ENCODE measurements at regions not wholly inside any gene's neighbourhood (a gene's known extent, or its start where the extent isn't known, plus 50 kb on each side); places are given as distances from the start of the nearest gene placed in this dataset.

DNA sequence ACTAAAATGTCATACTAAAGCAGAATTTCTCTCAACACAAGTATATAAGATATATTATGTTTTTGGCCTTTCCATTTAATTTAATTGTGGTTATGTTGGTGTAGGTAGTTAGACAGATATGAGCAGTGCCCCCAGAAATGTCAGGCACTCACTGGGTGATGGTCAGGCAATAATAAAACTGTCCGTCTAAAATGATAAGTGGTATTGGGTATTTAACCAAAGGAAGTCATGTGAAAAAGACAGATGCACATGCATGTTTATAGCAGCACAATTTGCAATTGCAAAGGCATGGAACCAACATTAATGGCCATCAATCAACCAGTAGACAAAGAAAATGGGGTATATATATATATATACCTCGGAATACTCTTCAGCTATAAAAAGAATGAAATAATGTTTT lies 936.6 kb upstream of the SLC39A10 start:
- no peak overlapping the region for H3K4me3 ChIP-seq (ENCODE audit: low read depth, low read length)
- DNase-seq (ENCODE audit: low read depth) = no peak
- no peak for TF ChIP-seq CTCF (IDR thresholded peaks at IDR 0.05; ENCODE audit: insufficient read depth, low read length)

DNA sequence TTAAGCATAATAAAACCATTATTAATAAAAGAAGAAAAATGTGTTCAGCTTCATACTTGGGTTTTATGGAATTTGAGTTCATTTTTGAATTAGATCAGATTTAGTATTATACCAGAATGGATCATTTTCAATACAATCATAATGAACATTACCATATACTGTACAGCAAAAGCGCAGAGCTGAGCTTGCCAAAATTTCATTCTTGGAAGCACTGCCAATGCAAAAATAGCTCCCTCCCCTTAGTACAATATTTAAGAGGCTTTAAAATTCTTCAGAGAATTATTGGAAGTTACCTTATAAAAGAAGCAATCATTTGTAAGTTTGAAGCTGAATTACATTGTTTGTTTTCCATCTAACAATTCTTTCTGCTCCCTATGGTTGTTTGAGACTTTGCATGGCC lies 938.1 kb upstream of the SLC39A10 start:
- no peak for DNase-seq (ENCODE audit: low read depth)
- TF ChIP-seq CTCF (IDR thresholded peaks at IDR 0.05; ENCODE audit: insufficient read depth, low read length) = no peak
- no peak overlapping the region for H3K4me3 ChIP-seq (ENCODE audit: low read depth, low read length)

DNA sequence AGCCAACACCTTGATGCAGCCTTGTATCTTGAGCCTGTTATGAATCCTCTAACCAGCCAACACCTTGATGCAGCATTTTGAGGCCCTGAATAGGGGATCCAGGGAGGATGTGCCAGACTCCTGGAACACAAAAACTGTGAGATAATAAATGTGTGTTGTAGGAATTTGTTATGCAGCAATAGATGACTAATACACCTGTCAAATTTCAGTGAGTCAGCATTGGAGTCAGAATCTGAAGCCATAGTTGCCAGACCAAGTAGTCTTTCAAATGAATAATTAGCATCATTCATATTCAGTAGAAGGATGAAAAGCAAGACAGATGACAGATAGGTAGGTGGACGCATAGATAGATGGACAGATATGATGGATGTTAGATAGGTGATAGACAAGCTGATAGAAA lies 942.5 kb upstream of the SLC39A10 start:
- no peak for TF ChIP-seq CTCF (IDR thresholded peaks at IDR 0.05; ENCODE audit: insufficient read depth, low read length)
- no peak for DNase-seq (ENCODE audit: low read depth)
- no peak overlapping the region for H3K4me3 ChIP-seq (ENCODE audit: low read depth, low read length)

DNA sequence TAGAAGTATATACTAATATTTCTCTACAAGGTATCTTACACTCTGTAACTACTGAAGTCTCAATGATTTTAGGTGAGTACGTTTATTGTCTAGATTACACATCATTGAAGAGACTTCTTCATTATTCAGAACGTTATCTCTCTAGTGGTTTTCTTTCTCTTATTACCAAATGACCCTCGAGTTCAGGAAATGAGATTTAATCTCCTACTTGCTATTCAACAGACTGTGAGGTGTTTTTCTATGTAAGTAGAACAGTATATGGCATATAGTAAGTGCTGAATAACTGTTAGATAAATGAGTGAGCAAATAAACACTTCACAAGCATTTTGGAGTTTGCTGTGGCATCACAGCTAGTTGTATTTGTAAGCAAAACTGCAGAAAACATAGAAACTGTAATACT lies 947.2 kb upstream of the SLC39A10 start:
- DNase-seq (ENCODE audit: low read depth) = no peak
- no peak for TF ChIP-seq CTCF (IDR thresholded peaks at IDR 0.05; ENCODE audit: insufficient read depth, low read length)
- no peak overlapping the region for H3K4me3 ChIP-seq (ENCODE audit: low read depth, low read length)

- no peak for TF ChIP-seq CTCF (IDR thresholded peaks at IDR 0.05; ENCODE audit: insufficient read depth, low read length)
- no peak overlapping the region for H3K4me3 ChIP-seq (ENCODE audit: low read depth, low read length)
- no peak for DNase-seq (ENCODE audit: low read depth)
Measured at GRCh38 chr2:194706179-194706578, 950.8 kb upstream of the SLC39A10 start.

- no peak for DNase-seq (ENCODE audit: low read depth)
- TF ChIP-seq CTCF (IDR thresholded peaks at IDR 0.05; ENCODE audit: insufficient read depth, low read length) = no peak
- no peak overlapping the region for H3K4me3 ChIP-seq (ENCODE audit: low read depth, low read length)
Measured at GRCh38 chr2:194705398-194705797, 951.6 kb upstream of the SLC39A10 start.

DNA sequence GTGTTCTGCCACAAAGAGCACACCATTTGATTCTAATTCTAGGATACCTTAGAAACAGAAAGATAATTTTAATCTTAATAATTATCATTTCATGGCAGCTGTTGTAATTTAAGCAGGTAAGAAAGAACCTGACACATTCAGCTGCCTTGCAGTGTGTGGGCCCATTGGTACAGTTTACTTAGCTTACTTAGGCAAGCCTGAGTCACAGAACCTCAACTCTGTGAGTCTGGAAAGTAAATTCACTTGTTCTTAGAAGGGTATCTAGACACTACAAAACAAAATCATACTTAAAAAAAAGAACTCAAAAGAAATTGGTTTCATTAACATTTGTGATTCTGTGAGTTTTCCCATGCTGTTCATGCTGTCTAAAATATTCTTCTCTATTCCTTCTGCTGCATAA lies 956.3 kb upstream of the SLC39A10 start:
- DNase-seq (ENCODE audit: low read depth) = no peak
- TF ChIP-seq CTCF (IDR thresholded peaks at IDR 0.05; ENCODE audit: insufficient read depth, low read length) = no peak
- H3K4me3 ChIP-seq (ENCODE audit: low read depth, low read length) = no peak overlapping the region

Data from fibroblast of the aortic adventitia (primary cell).